Inflammatory macrophage treated with lipopolysaccharide for 1 hour (primary cell): ENCODE measurements at regions not wholly inside any gene's neighbourhood (a gene's known extent, or its start where the extent isn't known, plus 50 kb on each side); places are given as distances from the start of the nearest gene placed in this dataset.

Source experiments
- DNase-seq, 2 donors: peaks; one replicate each; pipeline ENCODE4 v3.0.0-alpha.2; 2020 to 2022

GRCh38 chr5:175025077-175025476 lies 300.7 kb downstream of the MSX2 start:
- DNase-seq, result no peak

GRCh38 chr5:175021841-175022625 lies 297.7 kb downstream of the MSX2 start:
- no peak for DNase-seq

- no peak for DNase-seq
These were observed 296.9 kb downstream of the MSX2 start for GRCh38 chr5:175021321-175021720.

- peak; percentile 20 to 22 for DNase-seq
These were observed 290.8 kb downstream of the MSX2 start for GRCh38 chr5:175015028-175015685.

GRCh38 chr5:175013251-175013650 lies 288.9 kb downstream of the MSX2 start:
- DNase-seq, result no peak

- DNase-seq, result no peak
These were observed 287.9 kb downstream of the MSX2 start for GRCh38 chr5:175012267-175012666.

- peak in 1 of 2 donors; percentile 1 for DNase-seq
These were observed 279.1 kb downstream of the MSX2 start for GRCh38 chr5:175003531-175003930.

GRCh38 chr5:175001876-175002645 lies 277.7 kb downstream of the MSX2 start:
- DNase-seq, result no peak

- DNase-seq, result no peak
These were observed 276.9 kb downstream of the MSX2 start for GRCh38 chr5:175001311-175001710.

- no peak for DNase-seq
These were observed 275.2 kb downstream of the MSX2 start for GRCh38 chr5:174999581-174999980.

GRCh38 chr5:174998131-174998730 lies 273.8 kb downstream of the MSX2 start:
- DNase-seq, result no peak

- DNase-seq, result no peak
These were observed 273.3 kb downstream of the MSX2 start for GRCh38 chr5:174997688-174998087.

- no peak for DNase-seq
These were observed 272.6 kb downstream of the MSX2 start for GRCh38 chr5:174996941-174997340.

GRCh38 chr5:174995827-174996226 lies 271.4 kb downstream of the MSX2 start:
- DNase-seq, result no peak

- no peak for DNase-seq
These were observed 267.5 kb downstream of the MSX2 start for GRCh38 chr5:174991847-174992246.

GRCh38 chr5:174990909-174991308 lies 266.5 kb downstream of the MSX2 start:
- DNase-seq, result no peak

GRCh38 chr5:174987443-174988012 lies 263.1 kb downstream of the MSX2 start:
- DNase-seq, result no peak

GRCh38 chr5:174984863-174985262 lies 260.5 kb downstream of the MSX2 start:
- DNase-seq, result no peak

- DNase-seq, result no peak
These were observed 258.1 kb downstream of the MSX2 start for GRCh38 chr5:174982485-174982884.

- no peak for DNase-seq
These were observed 257.0 kb downstream of the MSX2 start for GRCh38 chr5:174981416-174981815.

- DNase-seq, result no peak
These were observed 256.6 kb downstream of the MSX2 start for GRCh38 chr5:174980952-174981351.

GRCh38 chr5:174972291-174972690 lies 247.9 kb downstream of the MSX2 start:
- no peak for DNase-seq

GRCh38 chr5:174971210-174971609 lies 246.8 kb downstream of the MSX2 start:
- DNase-seq, result no peak
